GM06990 (cell line): ENCODE measurements at regions not wholly inside any gene's neighbourhood (a gene's known extent, or its start where the extent isn't known, plus 50 kb on each side); places are given as distances from the start of the nearest gene placed in this dataset.

Experiments used
- DNase-seq: peaks from one replicate; pipeline ENCODE4 v3.0.0-alpha.2; 2011; ENCODE audit not compliant: insufficient read length; ENCODE audit errors: extremely low read depth
- H3K27me3 ChIP-seq: replicated peaks from 2 replicates; pipeline ENCODE4 v1.6.0; 2011; ENCODE audit warnings: low read length; ENCODE audit not compliant: control insufficient read depth, insufficient read depth
- H3K36me3 ChIP-seq: 2 replicates; pipeline ENCODE4 v1.5.1; 2011; ENCODE audit warnings: low read length; ENCODE audit not compliant: control insufficient read depth, insufficient read depth
- H3K4me3 ChIP-seq: replicated peaks from 2 replicates; pipeline ENCODE4 v1.5.1; 2011; ENCODE audit warnings: low read depth, mild to moderate bottlenecking, control low read depth, low read length
- CTCF ChIP-seq: IDR thresholded peaks from 2 replicates; pipeline ENCODE4 v1.5.1; 2011; ENCODE audit warnings: low read length, control low read depth, mild to moderate bottlenecking, inconsistent platforms; ENCODE audit not compliant: insufficient read depth, poor library complexity, severe bottlenecking

- Histone ChIP-seq H3K36me3 (no peaks in the 10 kb centered on the region), H3K27me3 (no peaks in the 10 kb centered on the region), H3K4me3 (no peak overlapping the region)
- no peak for DNase-seq
- no peak for TF ChIP-seq CTCF
Measured at GRCh38 chr6:121578216-121578615, 142.8 kb downstream of the GJA1 start.

- no peak for DNase-seq
- TF ChIP-seq CTCF, result no peak
- Histone ChIP-seq H3K36me3 (no peaks in the 10 kb centered on the region), H3K27me3 (no peaks in the 10 kb centered on the region), H3K4me3 (no peak overlapping the region)
Measured at GRCh38 chr6:121579478-121579877, 144.0 kb downstream of the GJA1 start.

GRCh38 chr6:121581327-121581726 is 145.9 kb downstream of the GJA1 start:
- no peak overlapping the region for H3K4me3 ChIP-seq
- H3K27me3 ChIP-seq, result no peaks in the 10 kb centered on the region
- no peak for TF ChIP-seq CTCF
- H3K36me3 ChIP-seq, result no peaks in the 10 kb centered on the region
- DNase-seq, result no peak

- no peaks in the 10 kb centered on the region for H3K36me3 ChIP-seq
- no peak for TF ChIP-seq CTCF
Measured at GRCh38 chr6:121582262-121582661, 146.8 kb downstream of the GJA1 start.

GRCh38 chr6:121584586-121585369 is 149.3 kb downstream of the GJA1 start:
- no peak for DNase-seq
- Histone ChIP-seq H3K27me3 (no peaks in the 10 kb centered on the region), H3K4me3 (no peak overlapping the region), H3K36me3 (no peaks in the 10 kb centered on the region)
- no peak for TF ChIP-seq CTCF

More at GRCh38 chr6:121582262-121582661, 146.8 kb downstream of the GJA1 start:
- no peak overlapping the region for H3K4me3 ChIP-seq
- DNase-seq, result no peak
- H3K27me3 ChIP-seq, result no peaks in the 10 kb centered on the region
